Prostate gland (tissue), 2 donors: ENCODE measurements at regions not wholly inside any gene's neighbourhood (a gene's known extent, or its start where the extent isn't known, plus 50 kb on each side); places are given as distances from the start of the nearest gene placed in this dataset.

Experiments used
- POLR2A ChIP-seq: fragments of 450-650 bp; IDR thresholded peaks from one replicate; pipeline ENCODE4 v1.6.1; 2016; ENCODE audit warnings: antibody characterized with exemption, mild to moderate bottlenecking
- TF ChIP-seq, protein P1 (sequence below), 4 experiments: fragments of 200-600 bp in 2 of 4; fragments of 450-650 bp in 2 of 4; sonication (generic) in 2 of 4; IDR thresholded peaks; 1 replicate in 3 of 4; 2 replicates in 1 of 4; pipeline ENCODE4 v1.5.1; 2016 to 2019; ENCODE audit warnings: antibody characterized with exemption in 4 of 4, mild to moderate bottlenecking in 2 of 4, moderate library complexity in 2 of 4

DNA sequence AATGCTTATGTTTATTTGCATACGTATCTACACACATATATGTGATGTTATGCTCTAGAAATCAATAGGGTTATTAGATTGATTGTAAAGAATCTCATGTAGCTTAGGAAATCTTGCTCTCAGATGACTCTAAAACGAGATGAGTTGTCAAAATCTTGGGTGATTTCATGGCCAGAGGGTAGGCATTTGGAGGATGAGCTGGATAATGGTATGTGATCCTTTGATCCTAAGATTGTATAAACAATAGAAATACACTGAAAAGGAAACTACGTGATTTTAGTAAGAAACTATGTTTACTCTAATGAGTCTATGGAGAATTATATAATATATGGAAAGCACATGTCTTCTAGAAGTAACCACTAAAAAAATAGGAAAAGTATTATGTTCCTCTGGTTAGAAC lies 676.6 kb downstream of the NSUN3 start:
- no peak for TF ChIP-seq POLR2A
- TF ChIP-seq, protein P1, sequence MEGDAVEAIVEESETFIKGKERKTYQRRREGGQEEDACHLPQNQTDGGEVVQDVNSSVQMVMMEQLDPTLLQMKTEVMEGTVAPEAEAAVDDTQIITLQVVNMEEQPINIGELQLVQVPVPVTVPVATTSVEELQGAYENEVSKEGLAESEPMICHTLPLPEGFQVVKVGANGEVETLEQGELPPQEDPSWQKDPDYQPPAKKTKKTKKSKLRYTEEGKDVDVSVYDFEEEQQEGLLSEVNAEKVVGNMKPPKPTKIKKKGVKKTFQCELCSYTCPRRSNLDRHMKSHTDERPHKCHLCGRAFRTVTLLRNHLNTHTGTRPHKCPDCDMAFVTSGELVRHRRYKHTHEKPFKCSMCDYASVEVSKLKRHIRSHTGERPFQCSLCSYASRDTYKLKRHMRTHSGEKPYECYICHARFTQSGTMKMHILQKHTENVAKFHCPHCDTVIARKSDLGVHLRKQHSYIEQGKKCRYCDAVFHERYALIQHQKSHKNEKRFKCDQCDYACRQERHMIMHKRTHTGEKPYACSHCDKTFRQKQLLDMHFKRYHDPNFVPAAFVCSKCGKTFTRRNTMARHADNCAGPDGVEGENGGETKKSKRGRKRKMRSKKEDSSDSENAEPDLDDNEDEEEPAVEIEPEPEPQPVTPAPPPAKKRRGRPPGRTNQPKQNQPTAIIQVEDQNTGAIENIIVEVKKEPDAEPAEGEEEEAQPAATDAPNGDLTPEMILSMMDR (IDR thresholded peaks at IDR 0.05) = no peak
